ENCODE measurements at regions not wholly inside any gene's neighbourhood (a gene's known extent, or its start where the extent isn't known, plus 50 kb on each side); places are given as distances from the start of the nearest gene placed in this dataset.

DNA sequence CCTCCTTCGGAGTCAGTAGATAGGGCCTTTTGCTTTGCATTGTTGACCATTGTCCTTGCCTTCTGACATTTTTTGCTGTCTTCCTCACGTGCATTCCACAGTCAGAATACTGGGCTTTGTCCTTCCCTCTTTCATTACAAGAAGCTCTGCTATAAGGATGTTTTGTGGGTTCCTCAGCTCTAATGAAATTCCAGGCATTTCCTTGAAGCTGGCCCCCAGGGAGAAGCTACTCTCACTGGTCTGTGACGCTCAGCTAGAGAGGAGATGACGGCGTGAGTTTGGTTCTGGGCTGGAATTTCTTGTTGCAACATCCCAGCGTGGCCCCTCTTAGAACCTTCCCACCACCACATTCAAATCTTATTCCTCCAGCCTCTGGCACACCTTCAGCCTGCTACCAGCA is 210.2 kb downstream of the TJP1 start:
- peak; percentile 61 for DNase-seq (ENCODE audit: low read depth)
- H3K4me3 ChIP-seq (ENCODE audit: control insufficient read depth, low read depth, low read length) = no peak overlapping the region
- TF ChIP-seq, protein P1, sequence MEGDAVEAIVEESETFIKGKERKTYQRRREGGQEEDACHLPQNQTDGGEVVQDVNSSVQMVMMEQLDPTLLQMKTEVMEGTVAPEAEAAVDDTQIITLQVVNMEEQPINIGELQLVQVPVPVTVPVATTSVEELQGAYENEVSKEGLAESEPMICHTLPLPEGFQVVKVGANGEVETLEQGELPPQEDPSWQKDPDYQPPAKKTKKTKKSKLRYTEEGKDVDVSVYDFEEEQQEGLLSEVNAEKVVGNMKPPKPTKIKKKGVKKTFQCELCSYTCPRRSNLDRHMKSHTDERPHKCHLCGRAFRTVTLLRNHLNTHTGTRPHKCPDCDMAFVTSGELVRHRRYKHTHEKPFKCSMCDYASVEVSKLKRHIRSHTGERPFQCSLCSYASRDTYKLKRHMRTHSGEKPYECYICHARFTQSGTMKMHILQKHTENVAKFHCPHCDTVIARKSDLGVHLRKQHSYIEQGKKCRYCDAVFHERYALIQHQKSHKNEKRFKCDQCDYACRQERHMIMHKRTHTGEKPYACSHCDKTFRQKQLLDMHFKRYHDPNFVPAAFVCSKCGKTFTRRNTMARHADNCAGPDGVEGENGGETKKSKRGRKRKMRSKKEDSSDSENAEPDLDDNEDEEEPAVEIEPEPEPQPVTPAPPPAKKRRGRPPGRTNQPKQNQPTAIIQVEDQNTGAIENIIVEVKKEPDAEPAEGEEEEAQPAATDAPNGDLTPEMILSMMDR (IDR thresholded peaks at IDR 0.05; ENCODE audit: control insufficient read depth, insufficient read depth, low read depth, low read length, missing control alignments) = no peak

DNA sequence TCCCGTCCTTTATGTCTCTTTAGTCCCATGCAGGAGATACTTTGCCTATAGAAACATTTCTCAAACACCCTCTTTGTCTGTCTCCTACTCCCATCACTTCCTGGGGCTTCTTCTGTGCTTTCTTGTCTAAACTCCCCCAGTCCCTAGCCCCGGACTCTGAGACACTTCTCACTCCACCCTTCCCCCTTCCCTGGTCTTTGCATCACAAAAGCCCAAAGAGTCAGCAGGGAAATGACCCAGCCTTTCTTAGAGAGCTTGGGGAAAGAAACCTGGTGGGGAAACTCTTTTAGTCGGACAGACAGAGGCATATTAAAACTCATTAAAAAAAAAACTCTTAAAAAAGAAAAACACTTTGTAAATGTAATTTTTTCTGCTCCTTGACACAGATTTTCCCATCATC is 211.2 kb downstream of the TJP1 start:
- H3K4me3 ChIP-seq (ENCODE audit: control insufficient read depth, low read depth, low read length) = no peak overlapping the region
- no peak for DNase-seq (ENCODE audit: low read depth)
- TF ChIP-seq, protein P1 (IDR thresholded peaks at IDR 0.05; ENCODE audit: control insufficient read depth, insufficient read depth, low read depth, low read length, missing control alignments) = no peak

DNA sequence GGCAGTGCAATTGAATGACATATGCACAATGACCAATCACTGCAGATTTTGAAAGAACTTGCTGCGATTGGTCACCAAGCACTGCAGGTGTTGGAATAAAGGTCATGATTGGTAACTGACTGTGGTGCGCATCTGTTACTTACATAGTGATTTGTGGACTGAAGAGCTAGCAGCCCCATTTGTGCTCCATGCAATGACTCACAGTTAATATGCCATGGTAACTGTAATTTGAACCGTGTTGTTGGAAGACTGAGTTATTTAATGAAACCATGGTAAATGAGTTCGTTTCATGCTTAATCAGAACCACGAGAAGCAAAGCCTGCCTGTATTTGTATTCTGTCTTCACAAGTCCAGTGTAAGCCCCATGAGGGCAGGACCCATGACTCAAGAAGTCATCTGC is 220.5 kb downstream of the TJP1 start:
- DNase-seq (ENCODE audit: low read depth) = no peak
- H3K4me3 ChIP-seq (ENCODE audit: control insufficient read depth, low read depth, low read length) = no peak overlapping the region
- TF ChIP-seq, protein P1 (IDR thresholded peaks at IDR 0.05; ENCODE audit: control insufficient read depth, insufficient read depth, low read depth, low read length, missing control alignments) = no peak

DNA sequence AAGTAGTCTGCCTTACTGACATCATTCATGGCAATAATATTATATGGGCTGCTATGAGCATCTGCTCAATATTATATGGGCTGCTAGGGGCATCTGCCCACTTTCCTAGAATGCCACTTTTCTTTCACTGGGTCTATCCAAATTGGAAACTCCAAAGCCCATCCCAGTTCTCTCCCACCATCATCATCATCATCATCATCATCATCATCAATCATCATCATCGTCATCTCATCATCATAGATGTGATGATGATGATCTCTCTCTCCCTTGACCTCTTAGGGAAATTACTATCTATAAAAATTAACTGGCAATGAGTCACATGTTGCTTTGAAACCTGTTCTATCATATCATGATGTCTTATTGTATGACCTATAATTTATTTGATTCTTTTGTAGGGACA is 222.0 kb downstream of the TJP1 start:
- H3K4me3 ChIP-seq (ENCODE audit: control insufficient read depth, low read depth, low read length) = no peak overlapping the region
- DNase-seq (ENCODE audit: low read depth) = no peak
- TF ChIP-seq, protein P1 (IDR thresholded peaks at IDR 0.05; ENCODE audit: control insufficient read depth, insufficient read depth, low read depth, low read length, missing control alignments) = no peak

DNA sequence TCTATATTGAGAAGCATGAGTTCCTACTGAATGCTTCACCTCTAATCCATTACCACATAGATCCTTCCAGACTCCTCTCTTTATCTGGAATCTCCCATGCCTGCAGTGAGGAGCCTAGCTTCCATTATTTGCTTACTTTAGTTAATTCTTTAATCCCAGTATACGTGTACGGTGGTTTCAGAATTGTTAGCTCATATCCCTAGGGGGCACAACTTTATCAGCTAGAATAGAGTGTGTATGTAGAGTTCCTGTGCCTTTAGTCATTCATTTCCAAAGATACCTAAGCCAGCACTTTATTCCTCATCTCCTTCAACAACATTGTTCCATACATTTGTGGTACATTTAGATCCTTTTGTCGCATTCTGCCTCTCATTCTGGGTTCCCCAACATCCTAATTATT is 226.0 kb downstream of the TJP1 start:
- TF ChIP-seq, protein P1 (IDR thresholded peaks at IDR 0.05; ENCODE audit: control insufficient read depth, insufficient read depth, low read depth, low read length, missing control alignments) = peak; percentile 38
- DNase-seq (ENCODE audit: low read depth) = no peak
- H3K4me3 ChIP-seq (ENCODE audit: control insufficient read depth, low read depth, low read length) = no peak overlapping the region

DNA sequence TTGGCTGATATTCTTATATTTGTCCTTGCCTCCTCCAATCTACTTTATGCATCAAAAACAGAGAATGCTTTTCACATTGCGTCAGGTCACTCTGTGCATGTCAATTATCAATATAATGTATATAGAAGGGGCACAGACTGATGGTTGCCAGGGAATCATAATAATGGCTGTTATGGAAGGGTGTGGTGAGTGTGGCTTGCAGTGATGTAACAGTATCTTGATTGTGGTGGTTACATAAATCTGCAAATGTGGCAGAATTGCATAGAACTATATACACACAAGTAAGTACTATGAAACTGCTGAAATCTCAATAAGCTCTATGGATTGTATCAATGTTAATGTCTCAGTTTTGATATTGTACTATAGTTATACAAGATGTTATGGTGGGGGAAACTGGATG is 228.6 kb downstream of the TJP1 start:
- DNase-seq (ENCODE audit: low read depth) = no peak
- TF ChIP-seq, protein P1 (IDR thresholded peaks at IDR 0.05; ENCODE audit: control insufficient read depth, insufficient read depth, low read depth, low read length, missing control alignments) = no peak
- no peak overlapping the region for H3K4me3 ChIP-seq (ENCODE audit: control insufficient read depth, low read depth, low read length)

DNA sequence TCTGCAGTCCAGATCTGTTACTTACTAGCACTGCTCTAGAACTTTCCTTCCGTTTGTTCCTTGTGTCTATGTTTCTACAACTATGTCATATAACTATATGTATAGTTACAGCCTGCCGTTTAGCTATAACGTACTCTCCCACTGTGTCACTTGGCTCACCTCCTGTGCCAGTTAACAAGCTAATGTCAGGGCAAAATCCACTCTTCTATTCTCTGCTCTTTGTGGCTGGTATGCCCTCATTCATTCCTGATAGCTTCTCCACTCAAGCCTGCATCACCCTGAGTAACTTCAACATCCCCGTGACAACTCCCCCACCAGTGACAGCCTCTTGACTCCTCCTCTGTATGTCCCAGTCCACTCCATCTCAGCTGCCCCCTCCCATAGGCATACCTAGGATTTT is 229.2 kb downstream of the TJP1 start:
- TF ChIP-seq, protein P1 (IDR thresholded peaks at IDR 0.05; ENCODE audit: control insufficient read depth, insufficient read depth, low read depth, low read length, missing control alignments) = no peak

More for the DNA sequence above, 229.2 kb downstream of the TJP1 start:
- no peak overlapping the region for H3K4me3 ChIP-seq (ENCODE audit: control insufficient read depth, low read depth, low read length)
- DNase-seq (ENCODE audit: low read depth) = no peak
